IMR-90 (cell line): ENCODE measurements at regions not wholly inside any gene's neighbourhood (a gene's known extent, or its start where the extent isn't known, plus 50 kb on each side); places are given as distances from the start of the nearest gene placed in this dataset.
"Not testable (repeated sequence)": the region's sequence is repeated elsewhere in the genome, so short reads cannot be mapped to it uniquely, and the experiment has no call there.

ENCODE experiments used
- ATAC-seq: fragments of 200-7000 bp; cut with Tn5 transposase; 2 replicates; pipeline ENCODE4 v1.9.1; 2020; ENCODE audit warnings: low read depth, mild to moderate bottlenecking, moderate library complexity
- BruUV-seq: library from RNA; stranded (reverse); fragments of 400-500 nt; replicated peaks from 2 replicates; lab custom pipeline; 2021; lab: Mats Ljungman, UMichigan
- CTCF ChIA-PET: fragments of 300-600 bp; formaldehyde crosslinking; extraction: SDS; loops from one replicate; lab custom pipeline; 2021; ENCODE audit warnings: antibody characterized with exemption; lab: Yijun Ruan, JAX
- POLR2A ChIA-PET: fragments of 300-600 bp; sonication (Branson Sonifier 250); formaldehyde crosslinking; loops from one replicate; lab custom pipeline; 2022; ENCODE audit warnings: antibody characterized with exemption; ENCODE audit not compliant: unreplicated experiment; lab: Charles Lee
- DNase-seq: peaks from one replicate; pipeline ENCODE4 v3.0.0; 2013
- H2AFZ ChIP-seq: replicated peaks from 2 replicates; pipeline ENCODE3; 2013; ENCODE audit warnings: low read length, mild to moderate bottlenecking; ENCODE audit not compliant: poor library complexity
- H2AK5ac ChIP-seq: 2 replicates; pipeline ENCODE4 v1.6.1; 2013; ENCODE audit warnings: low read depth, low read length, inconsistent platforms
- H2AK9ac ChIP-seq: replicated peaks from 2 replicates; pipeline ENCODE3; 2013; ENCODE audit warnings: mild to moderate bottlenecking, low read depth, low read length, moderate library complexity; ENCODE audit not compliant: poor library complexity
- H2BK120ac ChIP-seq: 2 replicates; pipeline ENCODE4 v1.6.1; 2013; ENCODE audit warnings: low read depth, low read length, inconsistent platforms
- H2BK15ac ChIP-seq: 3 replicates; pipeline ENCODE4 v1.6.1; 2013; ENCODE audit warnings: low read depth, low read length, inconsistent platforms
- H2BK20ac ChIP-seq: 2 replicates; pipeline ENCODE4 v1.6.1; 2013; ENCODE audit warnings: low read depth, mild to moderate bottlenecking, inconsistent platforms, low read length, moderate library complexity
- H2BK5ac ChIP-seq: 2 replicates; pipeline ENCODE4 v1.6.1; 2013; ENCODE audit warnings: mild to moderate bottlenecking, low read depth, low read length, inconsistent platforms; ENCODE audit not compliant: poor library complexity, severe bottlenecking
- H3K14ac ChIP-seq: replicated peaks from 2 replicates; pipeline ENCODE4 v1.6.1; 2013; ENCODE audit warnings: low read depth, low read length, inconsistent platforms
- H3K18ac ChIP-seq: 2 replicates; pipeline ENCODE4 v1.6.1; 2013; ENCODE audit warnings: low read depth, low read length, control low read depth
- H3K23ac ChIP-seq: 2 replicates; pipeline ENCODE4 v1.6.1; 2013; ENCODE audit warnings: low read depth, low read length, inconsistent platforms
- H3K27ac ChIP-seq: 2 replicates; pipeline ENCODE4 v1.5.1; 2013; ENCODE audit warnings: mild to moderate bottlenecking, control low read depth, low read length; ENCODE audit not compliant: insufficient read depth
- H3K27me3 ChIP-seq: 2 replicates; pipeline ENCODE4 v1.6.1; 2013; ENCODE audit warnings: low read length; ENCODE audit not compliant: control insufficient read depth, insufficient read depth
- H3K36me3 ChIP-seq: 2 replicates; pipeline ENCODE4 v1.6.1; 2013; ENCODE audit warnings: low read length, mixed read lengths; ENCODE audit not compliant: control insufficient read depth, insufficient read depth
- H3K4ac ChIP-seq: 2 replicates; pipeline ENCODE4 v1.6.1; 2013; ENCODE audit warnings: low read depth, low read length, inconsistent platforms
- H3K4me1 ChIP-seq: 2 replicates; pipeline ENCODE4 v1.6.1; 2013; ENCODE audit warnings: low read length, mixed read lengths; ENCODE audit not compliant: control insufficient read depth, insufficient read depth
- H3K4me2 ChIP-seq: 2 replicates; pipeline ENCODE4 v1.6.1; 2013; ENCODE audit warnings: low read depth, mild to moderate bottlenecking, control low read depth, low read length, moderate library complexity
- H3K4me3 ChIP-seq: 2 replicates; pipeline ENCODE4 v1.5.1; 2013; ENCODE audit warnings: low read depth, mild to moderate bottlenecking, control low read depth, low read length, moderate library complexity; ENCODE audit not compliant: insufficient read depth
- H3K56ac ChIP-seq: 2 replicates; pipeline ENCODE4 v1.6.1; 2013; ENCODE audit warnings: low read length, inconsistent platforms; ENCODE audit not compliant: insufficient read depth; ENCODE audit errors: extremely low read depth
- H3K79me1 ChIP-seq, 2 experiments: 2 replicates each; pipeline ENCODE4 v1.6.1; 2013; ENCODE audit warnings: low read length in 2 of 2, inconsistent platforms in 1 of 2, low read depth in 1 of 2
- H3K9ac ChIP-seq: 2 replicates; pipeline ENCODE4 v1.6.1; 2013; ENCODE audit warnings: low read depth, low read length, control low read depth
- H3K9me1 ChIP-seq: 2 replicates; pipeline ENCODE4 v1.6.1; 2013; ENCODE audit warnings: low read length, inconsistent platforms; ENCODE audit not compliant: insufficient read depth
- H3K9me3 ChIP-seq: 2 replicates; pipeline ENCODE4 v1.6.1; 2013; ENCODE audit warnings: low read length; ENCODE audit not compliant: control insufficient read depth, insufficient read depth
- H4K20me1 ChIP-seq: 2 replicates; pipeline ENCODE4 v1.6.1; 2013; ENCODE audit warnings: low read length, inconsistent platforms; ENCODE audit not compliant: insufficient read depth
- H4K5ac ChIP-seq: 2 replicates; pipeline ENCODE4 v1.6.1; 2013; ENCODE audit warnings: mild to moderate bottlenecking, low read depth, low read length, control low read depth
- H4K8ac ChIP-seq, 2 experiments: 2 replicates each; pipeline ENCODE4 v1.6.1; 2013; ENCODE audit warnings: low read depth in 2 of 2, low read length in 2 of 2, control low read depth in 1 of 2, inconsistent platforms in 1 of 2
- H4K91ac ChIP-seq: 2 replicates; pipeline ENCODE4 v1.6.1; 2013; ENCODE audit warnings: low read depth, low read length, inconsistent platforms; ENCODE audit not compliant: insufficient read depth
- WGBS, 2 experiments: methylation state at CpG; one replicate each; pipeline versions ENCODE4 v1.1.5 to v1.1.7; 2013; ENCODE audit warnings: missing lambda C conversion rate in 2 of 2; ENCODE audit not compliant: insufficient read length in 1 of 2; ENCODE audit errors: extremely low coverage in 2 of 2; 5-methylcytosine and 5-hydroxymethylcytosine counted together
- dilution Hi-C: fragments of 300-500 bp; cut with HindIII; formaldehyde crosslinking; loops from one replicate; pipeline ENCODE4 v1.14.3; 2018; ENCODE audit warnings: low sequenced_read_pairs; ENCODE audit not compliant: unreplicated experiment
- in situ Hi-C: fragments of 300-500 bp; cut with MboI; formaldehyde crosslinking; loops from 3 replicates; pipeline ENCODE4 v1.14.3; 2019; ENCODE audit warnings: low sequenced_read_pairs, inconsistent platforms, mixed read lengths
- intact Hi-C: fragments of 100-400 bp; cut with micrococcal nuclease; formaldehyde crosslinking; loops from 2 replicates; pipeline ENCODE4 v1.10.0; 2022

GRCh38 chr17:16859515-16859914, 112.4 kb downstream of the TNFRSF13B start:
- H2BK15ac ChIP-seq, ATAC-seq, H4K5ac ChIP-seq, H2AFZ ChIP-seq, dilution Hi-C loops, H2BK120ac ChIP-seq, H3K4me3 ChIP-seq, H4K20me1 ChIP-seq, H4K91ac ChIP-seq, H3K9me3 ChIP-seq, H2AK9ac ChIP-seq, H3K27me3 ChIP-seq, in situ Hi-C loops, H3K79me1 ChIP-seq, H2BK20ac ChIP-seq, BruUV-seq, H3K18ac ChIP-seq, intact Hi-C loops, H3K27ac ChIP-seq, H4K8ac ChIP-seq, H3K9me1 ChIP-seq, H3K4me2 ChIP-seq, CTCF ChIA-PET, POLR2A ChIA-PET, H3K9ac ChIP-seq, H3K4ac ChIP-seq, H2BK5ac ChIP-seq, H3K36me3 ChIP-seq, H3K4me1 ChIP-seq, H3K23ac ChIP-seq, H2AK5ac ChIP-seq, H3K56ac ChIP-seq, H3K14ac ChIP-seq, DNase-seq: not testable (repeated sequence)
- no CpG with 5 or more reads among the region's 2 CpGs for WGBS, 2 experiments

- H2BK120ac ChIP-seq, POLR2A ChIA-PET, BruUV-seq: not testable (repeated sequence)
These were observed 114.2 kb downstream of the TNFRSF13B start for GRCh38 chr17:16857746-16858145.

More at GRCh38 chr17:16857746-16858145, 114.2 kb downstream of the TNFRSF13B start:
- H2AFZ ChIP-seq, H3K18ac ChIP-seq, H3K36me3 ChIP-seq, H3K27ac ChIP-seq, H4K8ac ChIP-seq, ATAC-seq, H4K5ac ChIP-seq, H2BK20ac ChIP-seq, H3K4me1 ChIP-seq, H3K27me3 ChIP-seq, H3K79me1 ChIP-seq, H2BK15ac ChIP-seq, dilution Hi-C loops, DNase-seq, in situ Hi-C loops, H3K4ac ChIP-seq, H3K56ac ChIP-seq, intact Hi-C loops, H4K20me1 ChIP-seq, H3K9me1 ChIP-seq, CTCF ChIA-PET, H3K23ac ChIP-seq, H3K9ac ChIP-seq, H2AK9ac ChIP-seq, H3K14ac ChIP-seq, H4K91ac ChIP-seq, H2BK5ac ChIP-seq, H2AK5ac ChIP-seq, H3K9me3 ChIP-seq, H3K4me3 ChIP-seq, H3K4me2 ChIP-seq: not testable (repeated sequence)
- 68% methylated on average over 3 of the region's 6 CpGs; no CpG with 5 or more reads in 1 of the 2 experiments for WGBS, 2 experiments
